A673 (cell line): ENCODE measurements at regions not wholly inside any gene's neighbourhood (a gene's known extent, or its start where the extent isn't known, plus 50 kb on each side); places are given as distances from the start of the nearest gene placed in this dataset.

Experiments
- CTCF ChIP-seq: fragments of 300-800, 200-600 bp; sonication (generic); conservative IDR thresholded peaks from 2 replicates; pipeline ENCODE4 v1.5.1; 2017; ENCODE audit warnings: low read depth, mild to moderate bottlenecking, antibody characterized with exemption, low read length, moderate library complexity, mixed read lengths
- EZH2 ChIP-seq: fragments of 200-600 bp; sonication (generic); IDR thresholded peaks from 2 replicates; pipeline ENCODE4 v1.6.1; 2017; ENCODE audit warnings: borderline replicate concordance, low read depth, mild to moderate bottlenecking, mixed read lengths, antibody characterized with exemption, low read length; ENCODE audit not compliant: poor library complexity, severe bottlenecking

- TF ChIP-seq CTCF (no peak), EZH2 (no peak)
Observed at GRCh38 chr20:20772497-20773085, 60.1 kb upstream of the RALGAPA2 start.
